Colonic mucosa (tissue), 4 donors: ENCODE measurements at regions not wholly inside any gene's neighbourhood (a gene's known extent, or its start where the extent isn't known, plus 50 kb on each side); places are given as distances from the start of the nearest gene placed in this dataset.

Experiments
- DNase-seq: peaks from one replicate; pipeline ENCODE4 v3.0.0-alpha.2; 2020
- H3K27ac ChIP-seq: fragments of 200-600 bp; one replicate; pipeline ENCODE4 v1.8.0; 2021
- H3K27me3 ChIP-seq: fragments of 200-600 bp; one replicate; pipeline ENCODE4 v1.8.0; 2021
- H3K36me3 ChIP-seq: fragments of 200-600 bp; one replicate; pipeline ENCODE4 v1.8.0; 2021
- H3K4me1 ChIP-seq: fragments of 200-600 bp; one replicate; pipeline ENCODE4 v1.8.0; 2021; ENCODE audit warnings: mild to moderate bottlenecking
- H3K4me3 ChIP-seq: fragments of 200-600 bp; one replicate; pipeline ENCODE4 v1.8.0; 2021
- H3K9ac ChIP-seq, 2 donors: one replicate each; pipeline ENCODE4 v1.7.0; 2013; ENCODE audit warnings: control low read depth in 2 of 2, low read depth in 2 of 2, low read length in 2 of 2
- H3K9me3 ChIP-seq: fragments of 200-600 bp; one replicate; pipeline ENCODE4 v1.8.0; 2021
- CTCF ChIP-seq: fragments of 200-600 bp; IDR thresholded peaks from one replicate; pipeline ENCODE4 v1.8.0; 2022; ENCODE audit warnings: antibody characterized with exemption, mild to moderate bottlenecking
- intact Hi-C: fragments of 100-400 bp; cut with DNase I; formaldehyde crosslinking; loops from one replicate; pipeline ENCODE4 v1.14.1; 2022
- donor health status: healthy.
- donor health status: DM: no; HTN: no; CAD: no.
- donor health status: DM: no; HTN: no; CAD: no.

GRCh38 chr11:11075515-11076171, 217.8 kb upstream of the ZBED5 start:
- intact Hi-C loops = no loop called here
- H3K4me3 ChIP-seq = no peak overlapping the region
- DNase-seq = no peak
- no peak overlapping the region for H3K27ac ChIP-seq
- H3K9ac ChIP-seq = no peak overlapping the region
- H3K27me3 ChIP-seq = no peaks in the 10 kb centered on the region
- no peaks in the 10 kb centered on the region for H3K9me3 ChIP-seq
- TF ChIP-seq CTCF = no peak
- no peaks in the 10 kb centered on the region for H3K4me1 ChIP-seq
- H3K36me3 ChIP-seq = no peaks in the 10 kb centered on the region

GRCh38 chr11:11074686-11075335, 217.0 kb upstream of the ZBED5 start:
- Histone ChIP-seq H3K9me3 (no peaks in the 10 kb centered on the region), H3K4me1 (no peaks in the 10 kb centered on the region), H3K27me3 (no peaks in the 10 kb centered on the region), H3K27ac (no peak overlapping the region), H3K4me3 (no peak overlapping the region), H3K36me3 (no peaks in the 10 kb centered on the region), H3K9ac (no peak overlapping the region)
- DNase-seq = no peak
- TF ChIP-seq CTCF = no peak
- intact Hi-C loops = no loop called here

- Histone ChIP-seq H3K9me3 (no peaks in the 10 kb centered on the region), H3K4me3 (no peak overlapping the region), H3K36me3 (no peaks in the 10 kb centered on the region), H3K27me3 (no peaks in the 10 kb centered on the region), H3K9ac (no peak overlapping the region), H3K4me1 (no peaks in the 10 kb centered on the region), H3K27ac (no peak overlapping the region)
- no peak for DNase-seq
- intact Hi-C loops = no loop called here
- TF ChIP-seq CTCF = no peak
Observed at GRCh38 chr11:11073996-11074395, 216.1 kb upstream of the ZBED5 start.

GRCh38 chr11:11072067-11072466, 214.2 kb upstream of the ZBED5 start:
- no peaks in the 10 kb centered on the region for H3K36me3 ChIP-seq
- intact Hi-C loops = no loop called here

GRCh38 chr11:11071486-11071885, 213.6 kb upstream of the ZBED5 start:
- H3K9ac ChIP-seq = no peak overlapping the region
- intact Hi-C loops = no loop called here
- no peak for TF ChIP-seq CTCF
- H3K36me3 ChIP-seq = no peaks in the 10 kb centered on the region
- H3K27ac ChIP-seq = no peak overlapping the region
- no peaks in the 10 kb centered on the region for H3K4me1 ChIP-seq
- H3K9me3 ChIP-seq = no peaks in the 10 kb centered on the region
- H3K27me3 ChIP-seq = no peaks in the 10 kb centered on the region
- no peak overlapping the region for H3K4me3 ChIP-seq
- DNase-seq = no peak

More at GRCh38 chr11:11072067-11072466, 214.2 kb upstream of the ZBED5 start:
- Histone ChIP-seq H3K4me1 (no peaks in the 10 kb centered on the region), H3K4me3 (no peak overlapping the region), H3K9ac (no peak overlapping the region), H3K27ac (no peak overlapping the region), H3K9me3 (no peaks in the 10 kb centered on the region), H3K27me3 (no peaks in the 10 kb centered on the region)
- no peak for DNase-seq
- no peak for TF ChIP-seq CTCF
